ENCODE measurements at regions not wholly inside any gene's neighbourhood (a gene's known extent, or its start where the extent isn't known, plus 50 kb on each side); places are given as distances from the start of the nearest gene placed in this dataset.

GRCh38 chr11:123273616-123274015 is 78.6 kb upstream of the CLMP start:
- no peak overlapping the region for H3K27ac ChIP-seq (ENCODE audit: low read depth in 1 of 2, low read length in 2 of 2)
- no peak overlapping the region for H3K4me3 Mint-ChIP-seq
- no peaks in the 10 kb centered on the region for H3K79me2 ChIP-seq (ENCODE audit: insufficient read depth, low read length)
- H3K27me3 Mint-ChIP-seq (ENCODE audit: low read depth in 3 of 3), result peaks cover 0 to 3% (median 2%) of the 10 kb centered on the region in 3 donors
- H3K4me1 Mint-ChIP-seq, result no peaks in the 10 kb centered on the region
- H3K9ac ChIP-seq (ENCODE audit: insufficient read depth, low read length, poor library complexity, severe bottlenecking), result no peak overlapping the region
- no peaks in the 10 kb centered on the region for H4K20me1 ChIP-seq (ENCODE audit: insufficient read depth, low read length)
- no peak for DNase-seq
- no peak overlapping the region for H3K27ac Mint-ChIP-seq
- intact Hi-C loops (cut with micrococcal nuclease), result no loop called here
- no peaks in the 10 kb centered on the region for H3K36me3 ChIP-seq (replicated peaks in 1 of 2; ENCODE audit: control insufficient read depth in 1 of 2, insufficient read depth in 2 of 2, low read length in 2 of 2)
- no peaks in the 10 kb centered on the region for H3K4me1 ChIP-seq (ENCODE audit: control insufficient read depth in 1 of 2, insufficient read depth in 2 of 2, low read length in 2 of 2)
- H3K9me3 ChIP-seq (replicated peaks in 1 of 2; ENCODE audit: control insufficient read depth in 1 of 2, insufficient read depth in 1 of 2, low read length in 2 of 2), result no peaks in the 10 kb centered on the region
- peaks cover 0 to 2% (median 0%) of the 10 kb centered on the region in 7 donors for H3K9me3 Mint-ChIP-seq
- H2AFZ ChIP-seq (ENCODE audit: insufficient read depth, low read depth, low read length, poor library complexity, severe bottlenecking), result no peak overlapping the region
- no peak for TF ChIP-seq CTCF (IDR thresholded peaks at IDR 0.05)
- H3K4me3 ChIP-seq (replicated peaks in 1 of 3; ENCODE audit: low read depth in 2 of 3, low read length in 3 of 3), result no peak overlapping the region
- H3K36me3 Mint-ChIP-seq, result no peaks in the 10 kb centered on the region
- no peaks in the 10 kb centered on the region for H3K27me3 ChIP-seq (ENCODE audit: control insufficient read depth in 2 of 2, insufficient read depth in 2 of 2, low read length in 2 of 2)
- no CpG with 5 or more reads among the region's 2 CpGs for WGBS (ENCODE audit: insufficient coverage)
- H3K4me2 ChIP-seq (replicated peaks; ENCODE audit: extremely low read depth, low read length, poor library complexity, severe bottlenecking), result no peak overlapping the region

GRCh38 chr11:123272565-123272964 is 77.5 kb upstream of the CLMP start:
- Mint-ChIP-seq H3K27ac (no peak overlapping the region), H3K4me1 (peaks cover 8% of the 10 kb centered on the region), H3K36me3 (no peaks in the 10 kb centered on the region), H3K9me3 (no peaks in the 10 kb centered on the region), H3K4me3 (no peak overlapping the region), H3K27me3 (ENCODE audit: low read depth in 3 of 3) (peaks cover 0 to 3% (median 2%) of the 10 kb centered on the region in 3 donors)
- no peak overlapping the region for H3K4me2 ChIP-seq (replicated peaks; ENCODE audit: extremely low read depth, low read length, poor library complexity, severe bottlenecking)
- 100% methylated on average over 1 of the region's 2 CpGs for WGBS (ENCODE audit: insufficient coverage)
- TF ChIP-seq CTCF (IDR thresholded peaks at IDR 0.05), result no peak
- H3K27me3 ChIP-seq (ENCODE audit: control insufficient read depth in 2 of 2, insufficient read depth in 2 of 2, low read length in 2 of 2), result no peaks in the 10 kb centered on the region
- no peaks in the 10 kb centered on the region for H3K79me2 ChIP-seq (ENCODE audit: insufficient read depth, low read length)
- no peaks in the 10 kb centered on the region for H3K9me3 ChIP-seq (replicated peaks in 1 of 2; ENCODE audit: control insufficient read depth in 1 of 2, insufficient read depth in 1 of 2, low read length in 2 of 2)
- no peaks in the 10 kb centered on the region for H4K20me1 ChIP-seq (ENCODE audit: insufficient read depth, low read length)
- H2AFZ ChIP-seq (ENCODE audit: insufficient read depth, low read depth, low read length, poor library complexity, severe bottlenecking), result no peak overlapping the region
- intact Hi-C loops (cut with micrococcal nuclease), result no loop called here
- no peaks in the 10 kb centered on the region for H3K36me3 ChIP-seq (replicated peaks in 1 of 2; ENCODE audit: control insufficient read depth in 1 of 2, insufficient read depth in 2 of 2, low read length in 2 of 2)
- no peak for DNase-seq
- no peaks in the 10 kb centered on the region for H3K4me1 ChIP-seq (ENCODE audit: control insufficient read depth in 1 of 2, insufficient read depth in 2 of 2, low read length in 2 of 2)
- H3K9ac ChIP-seq (ENCODE audit: insufficient read depth, low read length, poor library complexity, severe bottlenecking), result no peak overlapping the region
- H3K4me3 ChIP-seq (replicated peaks in 1 of 3; ENCODE audit: low read depth in 2 of 3, low read length in 3 of 3), result no peak overlapping the region
- no peak overlapping the region for H3K27ac ChIP-seq (ENCODE audit: low read depth in 1 of 2, low read length in 2 of 2)

All from CD14-positive monocyte (primary cell).